ENCODE measurements at regions not wholly inside any gene's neighbourhood (a gene's known extent, or its start where the extent isn't known, plus 50 kb on each side); places are given as distances from the start of the nearest gene placed in this dataset.

DNA sequence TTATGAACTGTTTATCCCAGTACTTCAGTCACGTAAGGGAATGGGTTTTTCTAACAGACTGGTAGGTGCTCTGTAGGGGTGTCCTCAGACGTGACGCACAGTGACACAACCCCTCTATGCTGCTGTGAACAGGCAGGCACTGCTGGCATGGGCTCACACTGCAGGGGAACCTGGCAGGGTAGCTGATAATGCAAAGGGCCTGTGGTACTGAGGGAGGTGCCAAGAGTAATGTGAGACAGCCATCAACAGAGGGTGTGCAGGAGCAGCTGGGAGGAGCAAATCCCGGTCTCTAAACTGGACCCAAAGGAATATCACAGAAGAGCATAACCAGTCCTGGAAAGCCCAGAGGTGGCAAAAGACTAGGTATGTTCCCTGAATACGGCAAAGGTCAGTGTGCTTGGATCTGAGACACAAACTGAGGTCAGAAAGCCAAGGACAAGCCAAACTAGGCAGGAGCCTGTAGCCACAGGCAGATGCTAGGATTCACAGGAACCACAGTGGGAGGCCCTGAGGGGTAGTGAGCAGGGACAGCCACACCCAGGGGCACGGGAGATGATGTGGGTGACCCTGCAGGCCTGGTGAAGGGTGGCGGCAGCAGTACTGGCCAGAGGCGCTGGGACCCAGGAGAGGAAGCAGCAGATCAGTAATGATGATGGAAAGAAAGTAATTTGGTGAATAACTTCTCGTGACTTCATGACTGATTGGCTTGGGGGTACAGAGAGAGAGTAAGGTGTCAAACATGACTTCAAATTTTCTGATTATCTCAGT is 248.1 kb upstream of the CHRNA7 start:
- no peak for DNase-seq

DNA sequence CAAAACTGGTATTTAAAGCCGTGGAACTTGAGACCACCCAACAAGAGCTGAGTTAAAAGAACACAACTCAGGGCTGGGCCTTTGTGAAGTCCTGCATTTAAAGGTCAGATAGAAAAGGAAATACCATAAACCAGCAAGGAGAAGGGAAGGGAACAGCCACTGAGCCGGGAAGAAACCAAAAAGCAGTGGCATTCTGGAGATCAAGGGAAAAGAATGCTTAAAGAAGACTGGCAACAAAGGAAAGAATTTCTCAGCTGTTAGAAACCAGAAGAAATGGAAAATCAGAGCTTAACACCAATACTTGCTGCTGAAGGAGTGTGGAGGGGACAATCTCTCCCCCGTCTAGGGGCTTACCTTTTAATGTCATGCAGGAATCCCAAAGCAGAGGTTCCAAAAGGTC is 247.4 kb upstream of the CHRNA7 start:
- DNase-seq = no peak

- DNase-seq = peak; percentile 0 to 28
Observed at GRCh38 chr15:31786360-31786759, 244.0 kb upstream of the CHRNA7 start.

- DNase-seq = peak in 1 of 2 experiments; percentile 8
Observed at GRCh38 chr15:31788104-31788503, 242.2 kb upstream of the CHRNA7 start.

- no peak for DNase-seq
Observed at GRCh38 chr15:31792611-31793199, 237.6 kb upstream of the CHRNA7 start.

DNA sequence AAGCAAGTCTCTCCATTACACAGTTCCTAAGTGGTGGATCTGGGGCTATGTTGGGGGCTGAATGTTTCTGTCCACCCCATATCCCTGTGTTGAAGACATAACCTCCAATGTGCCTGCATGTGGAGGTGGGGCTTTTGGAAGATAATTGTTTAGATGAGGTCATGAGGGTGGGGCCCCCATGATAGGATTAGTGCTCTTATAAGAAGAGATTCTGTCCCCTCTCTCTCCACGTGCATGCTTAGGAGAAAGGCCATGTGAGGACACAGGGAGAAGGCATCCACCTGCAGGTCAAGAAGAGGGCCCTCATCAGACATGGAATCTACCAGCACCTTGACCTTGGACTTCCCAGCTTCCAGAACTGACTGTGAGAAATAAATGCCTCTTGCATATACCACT is 231.0 kb upstream of the CHRNA7 start:
- DNase-seq = no peak

DNA sequence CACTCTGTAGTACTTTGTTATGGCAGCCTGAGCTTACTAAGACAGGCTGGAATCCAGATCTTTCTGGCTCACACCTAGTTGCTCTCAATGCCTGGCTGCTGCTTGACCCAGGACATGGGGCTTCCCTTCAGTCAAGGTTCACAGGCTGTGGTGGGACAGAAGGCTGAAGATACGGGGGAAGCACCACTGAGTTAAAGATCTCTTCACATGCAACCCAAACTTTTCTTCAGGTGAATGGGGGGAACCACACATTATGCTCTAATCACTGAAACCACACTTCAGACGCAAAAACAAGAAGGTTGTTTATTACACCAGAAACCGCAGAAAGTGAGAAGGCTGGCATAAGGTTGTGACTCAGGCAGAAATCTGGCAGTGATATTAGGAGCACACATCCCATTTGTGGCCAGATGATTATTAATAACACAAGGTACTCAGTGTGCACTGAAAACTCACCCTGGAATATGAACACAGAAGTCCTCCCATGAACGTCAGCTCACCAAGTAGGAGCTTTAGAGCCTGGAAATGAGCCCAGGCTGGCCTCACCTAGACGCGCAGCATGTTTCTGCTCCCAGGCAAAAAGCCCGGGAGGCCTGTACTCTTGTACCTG is 230.5 kb upstream of the CHRNA7 start:
- DNase-seq = no peak

DNA sequence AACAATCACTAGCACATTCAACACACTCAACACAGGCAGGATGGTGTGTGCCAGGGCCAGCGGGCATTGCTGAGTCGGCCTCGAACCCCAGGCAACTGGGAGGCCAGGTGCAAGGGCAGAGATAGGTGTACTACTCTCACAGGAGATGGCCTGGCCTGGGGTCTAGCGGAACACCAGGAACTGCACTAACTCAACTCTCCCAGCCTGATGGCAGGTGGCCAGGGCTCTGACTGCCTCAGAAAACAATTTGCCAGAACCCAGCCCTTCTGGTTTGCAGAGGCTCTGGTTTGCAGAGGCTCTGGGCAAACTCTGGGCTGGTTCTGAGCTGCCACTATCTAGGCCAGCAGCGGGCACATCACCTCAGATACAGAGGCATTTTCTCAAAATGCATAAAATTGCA is 229.2 kb upstream of the CHRNA7 start:
- peak in 1 of 2 experiments; percentile 5 for DNase-seq

- DNase-seq = no peak
Observed at GRCh38 chr15:31802761-31803160, 227.6 kb upstream of the CHRNA7 start.

GRCh38 chr15:31803388-31803884 is 226.9 kb upstream of the CHRNA7 start:
- DNase-seq = no peak

DNA sequence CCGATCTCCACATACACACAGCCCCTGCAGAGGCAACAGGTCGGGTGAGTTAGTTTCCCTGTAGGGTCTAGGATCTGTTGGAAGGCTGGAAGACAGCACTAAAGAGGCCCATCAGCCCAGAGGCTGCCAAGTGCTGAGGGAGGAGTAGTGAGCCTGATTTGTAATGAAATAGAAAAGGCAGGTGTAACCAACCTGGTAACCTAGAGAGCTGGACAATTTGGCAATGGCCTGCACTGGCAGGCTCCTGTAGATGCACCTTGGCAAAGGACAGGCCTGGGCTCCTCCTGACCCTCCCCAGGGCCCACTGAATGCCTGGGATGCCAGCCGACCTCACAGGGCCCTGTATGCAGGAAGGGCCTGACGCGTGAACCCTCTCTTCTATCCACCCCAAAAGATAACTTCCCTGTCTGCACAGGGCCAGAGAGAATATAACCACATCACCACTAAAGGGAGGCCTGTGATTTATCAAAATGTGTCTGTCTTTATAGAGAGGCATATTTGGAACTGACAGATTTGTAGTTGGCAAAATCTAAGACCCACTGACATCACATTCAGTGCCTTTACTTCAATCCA is 225.1 kb upstream of the CHRNA7 start:
- DNase-seq = no peak

DNA sequence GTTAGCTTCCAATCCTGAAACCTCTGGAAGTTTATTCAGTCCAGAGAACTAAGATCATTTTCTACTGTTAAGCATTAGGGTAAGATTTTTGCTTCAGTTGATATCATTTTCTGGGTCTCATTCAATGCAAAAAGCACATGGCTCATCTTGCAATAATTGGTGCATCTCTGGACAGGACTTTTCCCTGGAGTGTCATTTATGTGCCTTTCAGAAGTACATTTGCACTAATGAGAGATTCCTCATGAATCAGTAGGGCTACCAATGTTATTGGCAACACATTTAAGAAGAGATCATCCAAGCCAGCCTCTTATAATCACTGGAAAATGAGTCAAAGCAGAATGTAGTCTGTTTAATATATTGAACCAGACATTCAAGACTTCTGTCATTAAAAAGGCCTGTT is 224.2 kb upstream of the CHRNA7 start:
- DNase-seq = no peak

DNA sequence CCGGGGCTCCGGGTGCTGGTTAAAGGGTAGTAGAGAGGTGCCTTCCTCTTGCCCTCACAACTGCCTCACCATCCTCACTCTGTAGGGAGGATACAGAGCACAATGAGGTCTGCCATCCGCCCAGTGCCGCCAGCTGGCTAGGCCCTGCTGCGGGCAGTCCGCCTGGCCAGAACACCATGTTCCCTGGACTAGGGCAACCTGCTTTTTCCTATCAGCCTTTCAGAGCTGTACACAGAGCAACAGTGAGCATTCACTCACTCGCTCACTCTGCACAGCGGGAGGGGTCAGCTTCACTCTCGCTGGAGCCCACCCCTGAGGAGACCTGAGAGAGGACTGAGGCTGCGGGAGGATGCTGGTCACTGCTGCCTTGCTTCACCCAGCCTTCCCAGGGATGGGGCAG is 218.7 kb upstream of the CHRNA7 start:
- DNase-seq = no peak

- no peak for DNase-seq
Observed at GRCh38 chr15:31814082-31814481, 216.2 kb upstream of the CHRNA7 start.

GRCh38 chr15:31815411-31816155 is 214.7 kb upstream of the CHRNA7 start:
- DNase-seq = no peak

DNA sequence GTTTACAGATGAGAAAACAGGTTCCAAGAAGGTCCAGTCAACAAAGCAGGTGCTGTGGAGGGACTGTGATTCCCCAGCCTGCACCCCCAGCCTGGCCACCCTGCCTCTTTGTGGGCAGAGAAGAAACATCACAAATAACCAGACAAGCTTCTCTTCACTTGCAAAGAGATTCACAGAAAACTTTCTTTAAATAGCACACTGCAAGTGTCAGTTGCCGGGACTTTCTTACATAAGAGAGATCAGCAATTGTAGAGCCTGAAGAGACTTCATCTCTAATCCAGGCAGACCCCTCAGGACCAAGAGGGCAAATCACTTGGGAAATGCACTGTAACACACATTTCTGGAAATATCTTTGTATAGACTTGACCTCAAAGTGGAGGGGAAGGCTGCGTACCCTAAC is 207.9 kb upstream of the CHRNA7 start:
- DNase-seq = no peak

GRCh38 chr15:31824024-31824423 is 206.3 kb upstream of the CHRNA7 start:
- no peak for DNase-seq

DNA sequence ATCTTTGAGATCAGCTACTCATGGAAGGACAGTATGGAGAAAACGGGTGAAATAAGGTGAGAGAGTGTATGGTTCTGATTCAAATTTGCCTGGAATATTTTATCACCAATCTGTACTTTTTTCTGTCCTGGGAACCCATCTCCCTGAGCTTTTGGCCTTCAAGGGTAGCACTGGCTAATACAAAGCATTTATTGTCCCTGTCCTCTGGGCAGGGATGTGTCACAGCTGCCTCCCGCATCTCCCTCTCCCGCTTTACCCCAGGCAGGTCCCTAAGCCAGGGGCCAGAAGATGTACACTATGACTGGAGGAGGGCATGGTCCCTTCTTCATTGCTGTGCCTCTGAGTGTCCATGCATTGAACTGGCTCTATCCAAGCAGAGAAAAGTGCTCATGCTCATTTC is 201.7 kb upstream of the CHRNA7 start:
- no peak for DNase-seq

DNA sequence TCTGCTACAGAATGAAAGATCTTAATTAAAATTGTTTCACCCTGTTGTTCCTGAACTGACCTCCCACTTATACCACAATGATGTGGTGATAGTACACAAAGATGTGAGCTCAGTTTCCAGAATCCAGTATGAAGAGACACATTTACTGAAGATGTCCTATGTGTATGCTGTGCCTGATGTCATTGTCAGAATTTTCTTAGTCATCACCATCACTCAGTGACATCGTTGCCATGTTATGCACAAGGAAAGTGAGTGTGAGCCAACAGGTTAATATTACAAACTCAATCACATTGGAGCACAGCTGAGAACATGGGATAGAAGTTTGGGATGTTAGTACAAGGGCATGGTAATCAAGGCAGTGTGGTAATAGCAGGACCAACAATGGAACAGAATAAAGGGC is 199.7 kb upstream of the CHRNA7 start:
- DNase-seq = no peak

GRCh38 chr15:31831596-31831995 is 198.7 kb upstream of the CHRNA7 start:
- DNase-seq = no peak

DNA sequence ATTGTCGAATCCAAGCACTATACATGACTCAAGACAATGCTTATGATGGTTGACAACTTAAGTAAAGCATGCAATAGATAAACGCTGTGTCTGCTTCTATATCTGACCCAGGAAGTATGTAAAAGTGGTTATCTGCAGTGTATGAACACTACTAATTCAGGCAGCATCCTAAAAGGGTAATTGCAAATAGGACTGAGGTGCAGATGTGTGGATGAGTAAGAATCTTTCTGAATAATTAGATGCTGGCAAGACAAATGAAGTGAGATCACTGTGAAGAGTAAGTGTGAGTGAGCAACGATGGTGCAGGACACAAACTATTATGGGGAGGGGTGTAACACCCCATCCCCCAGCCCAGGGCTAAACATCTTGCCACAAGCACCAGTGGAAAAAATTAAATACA is 195.7 kb upstream of the CHRNA7 start:
- DNase-seq = no peak

DNA sequence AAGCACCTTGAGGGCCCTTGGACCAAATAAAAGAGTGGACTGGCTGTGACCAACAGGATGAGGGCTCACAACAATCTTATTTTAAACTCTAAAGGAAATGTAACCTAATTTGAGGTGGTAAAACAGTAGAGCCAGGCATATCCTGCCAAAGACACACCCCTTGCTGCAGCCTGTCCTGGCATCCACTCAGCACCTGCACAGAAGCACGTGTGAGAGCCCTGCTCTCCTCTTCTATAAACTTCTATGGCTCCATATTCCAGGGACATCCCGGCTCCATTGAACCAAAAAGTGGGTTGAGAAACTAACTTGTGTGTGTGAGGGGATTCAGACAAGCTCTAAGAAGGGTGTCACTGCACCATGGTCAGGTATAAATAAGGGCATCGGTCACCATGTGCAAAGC is 190.9 kb upstream of the CHRNA7 start:
- no peak for DNase-seq

DNA sequence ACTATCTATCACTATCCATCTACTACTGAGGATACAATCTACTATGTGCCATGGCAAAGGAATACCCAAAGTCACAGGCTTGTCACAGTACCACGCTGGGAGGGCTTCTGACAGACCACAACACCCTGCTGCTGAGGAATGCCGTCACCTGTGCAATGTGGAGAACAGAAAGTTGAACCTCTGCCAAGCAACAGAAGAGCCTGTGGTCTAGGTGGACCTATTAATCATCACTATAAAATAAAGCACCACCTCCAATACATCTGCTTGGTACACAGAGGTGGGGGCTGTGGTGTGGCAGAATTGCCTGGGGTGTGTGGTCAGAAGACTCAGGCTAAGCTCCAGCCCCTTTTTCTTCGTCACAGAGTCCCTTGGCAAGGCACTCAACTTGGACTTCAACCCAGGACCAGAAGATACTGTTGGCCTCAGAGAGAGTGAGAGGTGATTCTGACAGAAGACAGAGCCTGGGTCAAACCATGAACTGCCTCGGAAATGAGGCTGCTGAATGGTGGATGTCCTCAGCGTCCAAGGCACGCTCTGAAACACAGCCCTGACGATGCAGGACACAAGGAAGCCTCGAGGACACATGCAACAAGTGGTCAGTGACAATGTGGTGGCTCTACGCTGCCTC is 189.4 kb upstream of the CHRNA7 start:
- DNase-seq = no peak
